ENCODE measurements at regions not wholly inside any gene's neighbourhood (a gene's known extent, or its start where the extent isn't known, plus 50 kb on each side); places are given as distances from the start of the nearest gene placed in this dataset.

DNA sequence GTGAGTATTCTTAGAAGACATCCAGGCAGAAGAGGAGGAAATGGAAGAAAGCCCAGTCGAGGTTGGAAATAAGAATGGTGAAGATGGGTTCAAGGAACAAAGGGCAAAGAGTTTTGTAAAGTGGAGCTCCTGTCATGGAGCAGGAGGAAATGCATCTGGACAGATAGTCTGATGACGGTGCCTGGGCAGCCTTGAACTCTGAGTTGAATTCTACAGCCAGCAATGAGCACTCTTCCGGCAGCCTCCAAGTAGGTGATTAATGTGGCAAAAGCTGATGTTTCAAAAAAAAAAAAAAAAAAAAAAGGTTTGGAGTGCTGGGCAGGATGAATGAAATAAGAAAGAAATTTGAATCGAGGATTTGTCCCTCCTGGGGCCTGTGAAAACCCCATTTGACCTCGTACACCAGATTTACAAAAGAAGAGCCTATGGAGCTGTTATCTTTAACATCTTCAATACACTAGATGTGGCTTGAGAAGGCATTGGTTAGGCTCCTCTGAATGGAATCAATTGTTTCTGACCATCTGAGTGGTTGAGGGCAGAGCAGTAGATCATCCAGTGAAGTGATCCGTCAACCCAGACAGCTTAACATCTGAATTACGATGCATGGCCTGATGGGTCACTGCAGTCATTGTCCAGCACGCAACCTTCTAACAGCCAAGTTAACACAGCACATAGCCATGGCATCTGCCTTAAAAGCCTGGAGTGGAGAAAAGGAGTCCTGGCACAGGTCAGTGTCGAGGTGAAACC, 449.7 kb downstream of the TXNL1 start:
- TF ChIP-seq, protein P1, sequence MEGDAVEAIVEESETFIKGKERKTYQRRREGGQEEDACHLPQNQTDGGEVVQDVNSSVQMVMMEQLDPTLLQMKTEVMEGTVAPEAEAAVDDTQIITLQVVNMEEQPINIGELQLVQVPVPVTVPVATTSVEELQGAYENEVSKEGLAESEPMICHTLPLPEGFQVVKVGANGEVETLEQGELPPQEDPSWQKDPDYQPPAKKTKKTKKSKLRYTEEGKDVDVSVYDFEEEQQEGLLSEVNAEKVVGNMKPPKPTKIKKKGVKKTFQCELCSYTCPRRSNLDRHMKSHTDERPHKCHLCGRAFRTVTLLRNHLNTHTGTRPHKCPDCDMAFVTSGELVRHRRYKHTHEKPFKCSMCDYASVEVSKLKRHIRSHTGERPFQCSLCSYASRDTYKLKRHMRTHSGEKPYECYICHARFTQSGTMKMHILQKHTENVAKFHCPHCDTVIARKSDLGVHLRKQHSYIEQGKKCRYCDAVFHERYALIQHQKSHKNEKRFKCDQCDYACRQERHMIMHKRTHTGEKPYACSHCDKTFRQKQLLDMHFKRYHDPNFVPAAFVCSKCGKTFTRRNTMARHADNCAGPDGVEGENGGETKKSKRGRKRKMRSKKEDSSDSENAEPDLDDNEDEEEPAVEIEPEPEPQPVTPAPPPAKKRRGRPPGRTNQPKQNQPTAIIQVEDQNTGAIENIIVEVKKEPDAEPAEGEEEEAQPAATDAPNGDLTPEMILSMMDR (IDR thresholded peaks at IDR 0.05): no peak
- intact Hi-C loops (cut with micrococcal nuclease): no loop called here
- ChIA-PET POLR2A (interaction anchor here (0.5 kb wide), 1 partner anchor 45 kb away, joined by 5 read pairs; no protein-coding TSS in a partner anchor), CTCF (no interaction called here)
- H3K4me1 Mint-ChIP-seq: no peaks in the 10 kb centered on the region
- peaks cover 2% of the 10 kb centered on the region for H3K9me3 Mint-ChIP-seq
- H3K27ac Mint-ChIP-seq: no peak overlapping the region
- no peaks in the 10 kb centered on the region for H3K27me3 Mint-ChIP-seq
- DNase-seq (no peak), ATAC-seq (ENCODE audit: low read depth) (no peak)
- H3K4me3 Mint-ChIP-seq: no peak overlapping the region
- H3K36me3 Mint-ChIP-seq (ENCODE audit: low read depth): no peaks in the 10 kb centered on the region

DNA sequence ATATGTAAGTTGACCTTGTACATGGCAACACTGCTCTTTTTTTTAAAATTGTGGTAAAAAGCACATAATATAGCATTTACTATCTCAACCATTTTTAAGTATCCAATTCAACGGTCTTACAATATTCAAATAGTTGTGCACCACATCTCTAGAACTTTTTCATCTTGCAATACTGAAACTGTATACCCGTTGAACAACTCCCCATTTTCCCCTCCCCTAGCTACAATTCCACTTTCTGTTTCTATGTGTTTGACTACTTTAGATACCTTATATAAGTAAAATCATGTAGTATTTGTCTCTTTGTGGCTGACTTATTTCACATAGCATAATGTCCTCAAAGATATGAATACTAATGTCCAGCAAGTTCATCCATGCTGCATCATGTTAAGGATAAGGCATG, 452.1 kb downstream of the TXNL1 start:
- no peaks in the 10 kb centered on the region for H3K27me3 Mint-ChIP-seq
- DNase-seq (no peak), ATAC-seq (ENCODE audit: low read depth) (no peak)
- H3K4me1 Mint-ChIP-seq: no peaks in the 10 kb centered on the region
- H3K4me3 Mint-ChIP-seq: no peak overlapping the region
- peaks cover 11% of the 10 kb centered on the region for H3K9me3 Mint-ChIP-seq
- no peaks in the 10 kb centered on the region for H3K36me3 Mint-ChIP-seq (ENCODE audit: low read depth)
- TF ChIP-seq, protein P1 (IDR thresholded peaks at IDR 0.05): no peak
- ChIA-PET POLR2A (no interaction called here), CTCF (no interaction called here)
- intact Hi-C loops (cut with micrococcal nuclease): no loop called here
- no peak overlapping the region for H3K27ac Mint-ChIP-seq

DNA sequence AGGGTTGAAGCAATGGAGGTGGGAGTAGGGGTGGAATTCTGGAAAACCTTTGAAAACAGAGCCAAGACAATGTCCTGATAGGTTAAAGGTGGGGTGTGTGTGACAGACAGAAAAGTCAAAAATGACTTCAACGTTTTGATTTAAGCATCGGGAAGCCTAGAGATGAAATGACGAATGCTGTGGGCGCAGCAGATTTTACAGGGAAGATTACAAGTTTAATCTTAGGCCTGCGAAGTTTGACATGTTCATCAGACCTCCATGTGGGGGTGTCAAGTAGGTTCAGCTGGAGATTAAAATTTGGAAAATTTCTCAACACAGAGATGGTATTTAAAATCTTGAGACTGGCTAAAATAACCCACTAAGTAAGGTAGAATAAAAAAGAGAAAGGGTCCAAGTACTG, 453.3 kb downstream of the TXNL1 start:
- DNase-seq (no peak), ATAC-seq (ENCODE audit: low read depth) (no peak)
- H3K36me3 Mint-ChIP-seq (ENCODE audit: low read depth): no peaks in the 10 kb centered on the region
- H3K9me3 Mint-ChIP-seq: peaks cover 11% of the 10 kb centered on the region
- ChIA-PET CTCF (no interaction called here), POLR2A (no interaction called here)
- TF ChIP-seq, protein P1 (IDR thresholded peaks at IDR 0.05): no peak
- H3K27ac Mint-ChIP-seq: no peak overlapping the region
- H3K4me3 Mint-ChIP-seq: no peak overlapping the region
- no peaks in the 10 kb centered on the region for H3K4me1 Mint-ChIP-seq
- H3K27me3 Mint-ChIP-seq: no peaks in the 10 kb centered on the region
- intact Hi-C loops (cut with micrococcal nuclease): no loop called here

DNA sequence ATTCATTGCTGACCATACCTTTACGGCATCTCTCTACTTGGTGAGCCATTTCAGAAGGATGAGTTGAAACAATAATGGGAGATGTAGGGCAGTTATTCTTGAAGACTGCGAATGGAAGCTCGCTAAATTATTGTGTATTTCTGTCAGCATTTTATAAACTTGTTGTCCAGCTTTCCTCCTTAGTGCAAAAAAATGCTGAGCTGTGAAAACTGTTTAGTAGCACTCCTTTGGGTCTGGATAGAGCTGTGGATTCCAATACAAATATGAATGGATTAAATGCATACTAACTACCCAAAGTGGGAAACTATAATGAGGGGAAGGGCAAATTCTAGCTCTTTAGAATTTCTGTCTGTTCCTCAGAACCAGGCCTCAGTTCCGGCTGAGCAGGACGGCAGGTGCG, 461.6 kb downstream of the TXNL1 start:
- POLR2A ChIA-PET: no interaction called here
- DNase-seq (no peak), ATAC-seq (ENCODE audit: low read depth) (no peak)
- TF ChIP-seq, protein P1 (IDR thresholded peaks at IDR 0.05): no peak
- Mint-ChIP-seq H3K9me3 (no peaks in the 10 kb centered on the region), H3K27ac (no peak overlapping the region), H3K4me3 (no peak overlapping the region), H3K36me3 (ENCODE audit: low read depth) (no peaks in the 10 kb centered on the region), H3K27me3 (no peaks in the 10 kb centered on the region), H3K4me1 (no peaks in the 10 kb centered on the region)
- CTCF ChIA-PET: no interaction called here
- intact Hi-C loops (cut with micrococcal nuclease): no loop called here

DNA sequence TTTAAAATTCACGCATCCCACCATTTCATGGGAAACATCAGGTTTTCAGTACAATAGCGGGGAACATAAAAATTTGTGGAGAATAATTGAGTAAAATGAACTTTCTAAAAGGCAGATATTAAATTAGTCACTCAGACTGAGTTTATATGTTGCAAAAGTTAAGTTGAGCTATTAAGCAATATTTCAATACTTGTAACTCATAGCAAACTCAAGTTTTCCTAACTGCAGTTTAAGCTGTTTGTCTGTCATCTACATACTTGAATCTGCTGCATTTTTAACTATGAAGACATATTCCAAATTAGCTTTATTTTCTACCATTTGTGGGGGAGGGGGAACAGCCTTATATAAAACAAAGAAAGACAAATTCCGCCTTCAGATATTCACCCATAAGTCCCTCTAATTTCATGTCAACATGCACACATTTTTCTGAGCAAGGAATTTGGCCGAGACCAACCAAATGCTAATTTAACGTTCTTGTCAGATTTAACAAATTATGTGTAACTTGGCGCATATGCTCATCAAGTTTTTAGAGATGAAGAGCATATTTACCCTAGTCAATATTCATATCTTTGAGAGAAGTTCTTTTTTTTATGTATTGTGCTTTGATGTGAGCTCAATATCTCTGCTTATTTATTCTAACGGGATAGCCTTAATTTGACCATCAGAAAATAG, 462.9 kb downstream of the TXNL1 start:
- Mint-ChIP-seq H3K27me3 (no peaks in the 10 kb centered on the region), H3K27ac (no peak overlapping the region), H3K4me1 (no peaks in the 10 kb centered on the region), H3K36me3 (ENCODE audit: low read depth) (no peaks in the 10 kb centered on the region), H3K4me3 (no peak overlapping the region), H3K9me3 (no peaks in the 10 kb centered on the region)
- ChIA-PET CTCF (no interaction called here), POLR2A (interaction anchor here (0.6 kb wide), 1 partner anchor 586 kb away, joined by 4 read pairs; no protein-coding TSS in a partner anchor)
- intact Hi-C loops (cut with micrococcal nuclease): no loop called here
- DNase-seq: no peak
- TF ChIP-seq, protein P1 (IDR thresholded peaks at IDR 0.05): no peak
- ATAC-seq (ENCODE audit: low read depth): no peak

All from activated B cell treated with CpG ODN at 0.5 μM for 24 hours (primary cell).